Left cardiac atrium (tissue), 4 donors: ENCODE measurements at regions not wholly inside any gene's neighbourhood (a gene's known extent, or its start where the extent isn't known, plus 50 kb on each side); places are given as distances from the start of the nearest gene placed in this dataset.
A peak's percentile ranks its signal among the peaks of the same experiment; 100 is the strongest.
"Not testable (repeated sequence)": the region's sequence is repeated elsewhere in the genome, so short reads cannot be mapped to it uniquely, and the experiment has no call there.

Source experiments
- ATAC-seq, 2 donors: fragments of 200-7000 bp; cut with Tn5 transposase; one replicate each; pipeline ENCODE4 v1.9.1; 2020; ENCODE audit warnings: mild to moderate bottlenecking in 2 of 2, moderate library complexity in 2 of 2
- DNase-seq: peaks from one replicate; pipeline ENCODE4 v3.0.0-alpha.2; 2020
- intact Hi-C, 2 donors: fragments of 100-400 bp; cut with DNase I; formaldehyde crosslinking; loops; one replicate each; pipeline versions ENCODE4 v1.14.1 to v1.15.1; 2022 to 2023
- donor health status: DM: no; HTN: yes; CAD: no.
- donor health status: DM: no; HTN: yes; CAD: no; lungs with severe emphysema.
- donor health status: DM: yes; HTN: yes; CAD: no.
- donor health status: Dilated cardiomyopathy.

DNA sequence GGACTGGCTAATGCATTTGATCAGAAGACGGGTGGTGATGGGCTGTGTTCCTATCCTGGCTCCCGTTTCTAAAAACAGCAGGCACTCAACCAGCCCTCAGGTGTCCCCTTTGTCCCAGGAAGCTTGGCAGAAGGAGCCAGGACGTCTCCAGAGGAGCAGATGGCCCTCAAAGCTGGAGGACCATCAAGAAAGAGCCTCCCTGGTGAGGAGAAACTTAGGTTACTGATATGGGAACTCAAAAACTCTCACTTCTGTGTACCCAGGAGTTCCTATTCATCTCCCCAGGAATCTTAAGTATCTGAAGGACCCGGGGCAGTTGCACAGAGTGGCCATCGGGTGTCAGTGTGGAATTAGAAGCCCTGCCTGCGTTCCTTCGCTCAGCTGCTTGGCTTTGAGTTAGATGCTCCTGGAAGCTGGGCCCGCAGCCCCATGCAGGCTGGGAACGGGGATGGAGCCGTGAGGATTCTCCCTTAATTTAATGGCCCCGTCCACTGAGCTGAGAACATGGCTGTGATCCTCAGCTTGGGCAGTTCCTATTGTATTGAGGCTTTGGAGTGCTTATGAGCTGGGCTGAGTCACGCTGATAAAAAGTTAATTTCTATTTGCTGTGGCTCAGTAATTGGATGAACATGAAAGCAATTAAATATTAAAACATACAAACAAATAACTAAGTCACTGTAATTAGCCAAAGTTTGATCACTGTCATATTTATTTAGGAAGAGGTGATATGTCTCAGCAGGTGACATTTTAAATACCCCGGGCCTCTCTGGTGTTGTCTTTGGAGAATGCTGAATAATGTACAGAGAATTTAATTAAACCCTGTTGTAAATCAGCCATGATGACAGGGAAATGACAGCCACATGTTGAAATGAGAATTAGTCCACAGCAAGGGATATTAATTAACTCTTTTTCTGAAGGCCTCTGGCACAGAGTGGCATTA, 402.1 kb downstream of the SEC14L1 start:
- DNase-seq, result peak; percentile 85
- intact Hi-C loops, result loop anchor here (2.0 to 10.0 kb wide), 7 partner anchors 58 to 470 kb away; no protein-coding TSS in a partner anchor
- ATAC-seq, result peak; percentile 92 to 93

- no peak for ATAC-seq
Measured at GRCh38 chr17:77543801-77544200, 403.0 kb downstream of the SEC14L1 start.

GRCh38 chr17:77544347-77545110, 403.8 kb downstream of the SEC14L1 start:
- DNase-seq (no peak), ATAC-seq (no peak)
- intact Hi-C loops, result loop anchor here (5.0 to 10.0 kb wide), 5 partner anchors 133 to 460 kb away; no protein-coding TSS in a partner anchor

More at GRCh38 chr17:77543801-77544200, 403.0 kb downstream of the SEC14L1 start:
- DNase-seq, result no peak
- intact Hi-C loops, result loop anchor here (2.0 to 10.0 kb wide), 7 partner anchors 57 to 469 kb away; no protein-coding TSS in a partner anchor

DNA sequence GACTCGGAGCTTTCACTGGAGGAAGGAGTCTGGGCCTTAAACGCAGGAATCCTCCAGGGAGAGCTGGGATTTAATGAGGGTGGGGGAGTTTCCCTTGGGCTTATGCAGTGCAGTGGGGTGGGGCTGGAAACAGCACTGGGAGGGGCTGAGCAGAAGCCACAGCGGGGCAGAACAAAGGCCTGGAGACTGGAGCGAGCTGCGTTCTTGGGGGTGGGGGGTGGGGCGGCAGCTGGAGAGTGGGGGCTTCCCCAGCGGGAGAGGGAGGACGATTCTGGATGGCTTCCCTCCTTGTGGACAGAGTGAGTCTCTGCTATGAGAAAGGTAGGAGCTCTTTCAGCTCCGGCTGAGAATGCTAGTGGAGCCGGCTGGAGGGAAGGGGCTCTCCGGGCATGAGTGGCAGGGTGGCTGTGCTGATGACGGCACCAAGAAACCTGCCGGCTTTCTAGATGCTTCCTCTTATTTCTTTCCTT, 406.0 kb downstream of the SEC14L1 start:
- intact Hi-C loops, result loop anchor here in 1 of 2 donors (10.0 kb wide), 2 partner anchors 188 to 458 kb away; no protein-coding TSS in a partner anchor
- ATAC-seq, result peak; percentile 15 to 48
- DNase-seq, result no peak

GRCh38 chr17:77548967-77549366, 408.2 kb downstream of the SEC14L1 start:
- intact Hi-C loops, result loop anchor here in 1 of 2 donors (10.0 kb wide), 2 partner anchors 186 to 456 kb away; no protein-coding TSS in a partner anchor
- ATAC-seq, result no peak
- DNase-seq, result no peak

DNA sequence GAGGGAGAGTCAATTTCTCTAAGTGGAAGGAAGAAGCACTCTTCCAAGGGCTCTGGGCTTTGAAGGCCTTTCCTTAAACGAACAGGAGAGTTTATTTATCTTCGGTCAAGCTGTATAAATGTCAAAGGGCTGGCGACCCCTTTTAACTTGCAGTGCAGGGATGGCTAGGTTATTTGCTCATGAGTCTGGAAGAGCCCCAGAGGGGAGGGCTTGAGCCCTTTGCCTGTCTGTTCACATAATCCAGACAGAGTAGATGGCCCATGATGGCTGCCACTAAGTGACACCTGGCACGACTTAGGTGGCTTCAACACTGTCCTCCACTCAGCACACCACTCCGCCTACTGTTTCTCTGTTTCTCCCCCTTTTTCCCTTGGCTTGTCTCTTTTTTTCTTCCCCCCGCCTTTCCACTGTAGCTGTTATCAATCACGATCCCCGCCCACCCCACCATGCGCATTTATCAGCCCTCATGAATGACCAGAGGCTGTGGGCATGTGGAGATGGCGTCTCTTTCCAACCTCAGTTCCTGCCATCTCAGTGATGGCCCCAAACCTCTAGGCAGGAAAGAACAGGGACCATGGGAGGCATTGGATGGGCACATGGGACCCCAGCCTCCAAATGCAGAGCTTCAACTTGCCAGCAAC, 408.7 kb upstream of the TNRC6C start:
- ATAC-seq (no peak), DNase-seq (no peak)
- intact Hi-C loops, result loop anchor here in 1 of 2 donors (10.0 kb wide), 2 partner anchors 185 to 455 kb away; no protein-coding TSS in a partner anchor

DNA sequence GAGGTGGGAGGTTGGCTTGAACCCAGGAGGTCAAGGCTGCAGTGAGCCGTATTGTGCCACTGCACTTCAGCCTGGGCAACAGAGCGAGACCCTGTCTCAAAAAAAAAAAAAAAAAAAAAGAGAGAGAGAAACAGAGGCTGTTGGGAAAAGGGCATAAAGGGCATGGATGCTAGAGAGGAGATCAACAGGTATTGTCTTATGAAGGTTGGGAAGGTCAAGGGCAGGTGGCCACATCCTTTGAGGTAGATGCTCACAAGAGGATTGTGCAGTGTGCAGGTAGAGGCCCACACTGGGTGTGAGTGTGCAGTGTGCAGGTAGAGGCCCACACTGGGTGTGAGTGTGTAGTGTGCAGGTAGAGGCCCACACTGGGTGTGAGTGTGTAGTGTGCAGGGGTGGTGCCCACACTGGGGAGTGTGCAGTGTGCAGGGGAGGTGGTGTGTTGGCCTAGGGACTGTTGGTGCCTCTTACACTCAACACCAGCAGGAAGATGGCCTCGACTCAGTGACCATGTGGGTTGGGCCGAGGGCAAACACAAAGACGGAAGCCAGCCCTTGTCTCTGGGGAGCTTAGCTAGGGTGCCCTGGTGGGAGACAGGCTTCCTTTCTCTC, 404.9 kb upstream of the TNRC6C start:
- intact Hi-C loops, result no loop called here
- ATAC-seq (no peak), DNase-seq (no peak)

GRCh38 chr17:77555121-77555591, 403.3 kb upstream of the TNRC6C start:
- DNase-seq, result no peak
- intact Hi-C loops, result no loop called here

DNA sequence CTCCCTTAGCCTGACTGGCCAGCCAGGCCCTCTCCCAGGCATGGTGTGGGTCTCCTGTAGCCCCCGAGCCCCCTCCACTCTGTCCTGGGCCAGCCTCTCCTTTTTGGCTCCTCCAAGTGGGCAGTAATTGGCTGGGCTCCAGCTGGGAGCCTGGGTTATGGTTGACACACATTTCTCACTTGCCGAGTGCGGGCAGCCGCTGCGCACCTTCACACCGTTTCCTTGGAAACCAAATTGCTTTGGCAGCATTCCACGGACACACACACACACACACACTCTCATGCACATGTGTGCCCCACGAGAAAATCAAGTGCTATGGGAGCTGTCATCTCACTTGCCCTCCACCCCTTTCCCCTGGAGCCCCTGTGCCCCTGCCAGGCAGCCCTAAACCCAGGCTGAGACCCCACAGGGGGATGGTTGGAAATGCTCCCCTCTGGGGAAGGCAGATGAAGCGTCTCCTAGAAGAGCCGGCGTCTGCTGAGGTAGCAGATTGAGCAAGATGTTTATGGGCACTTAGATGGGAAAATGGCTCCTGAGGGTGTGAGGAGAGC, 402.7 kb upstream of the TNRC6C start:
- DNase-seq (peak; percentile 49), ATAC-seq (peak; percentile 55 to 65)
- intact Hi-C loops, result no loop called here

More at GRCh38 chr17:77555121-77555591, 403.3 kb upstream of the TNRC6C start:
- ATAC-seq, result peak; percentile 60 to 68

GRCh38 chr17:77556383-77557061, 402.0 kb upstream of the TNRC6C start:
- DNase-seq (no peak), ATAC-seq (peak; percentile 13 to 21)
- intact Hi-C loops, result no loop called here

DNA sequence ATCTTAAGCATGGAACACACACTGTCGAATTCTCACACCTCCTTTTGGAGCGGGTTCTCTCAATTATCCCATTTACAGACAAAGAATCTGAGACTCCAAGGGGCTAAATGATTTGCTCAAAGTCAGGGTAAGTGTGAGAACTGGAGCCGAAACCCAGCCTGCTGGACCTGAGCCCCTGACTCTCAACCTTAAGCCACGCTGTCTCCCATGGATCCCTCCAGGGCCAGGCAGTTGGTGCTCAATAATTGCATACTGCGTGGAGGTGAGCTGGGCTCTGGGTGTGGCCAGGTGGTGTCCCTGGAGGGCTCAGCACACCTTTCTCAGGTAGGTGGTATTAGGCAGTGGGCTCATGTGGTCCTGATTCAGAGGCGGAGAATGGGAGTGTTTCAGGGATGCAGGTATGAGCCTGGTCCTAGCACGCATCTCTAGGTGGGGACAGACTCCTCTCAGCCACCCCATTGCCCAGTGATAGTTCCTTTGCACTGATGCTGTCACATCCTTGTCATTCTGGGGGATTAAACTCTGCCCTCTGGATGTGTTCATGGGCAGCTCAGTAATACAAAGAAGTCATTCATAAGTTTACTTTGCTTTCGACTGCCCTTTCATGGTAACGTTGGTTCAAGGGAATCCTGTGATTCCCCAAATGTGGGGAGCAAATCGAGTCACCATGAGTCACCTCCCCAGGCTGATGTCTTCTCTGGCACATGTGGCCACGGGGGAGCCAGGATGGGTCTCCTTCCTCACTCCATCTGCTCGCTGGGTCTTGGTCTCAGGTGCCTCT, 399.5 kb upstream of the TNRC6C start:
- intact Hi-C loops, result no loop called here
- DNase-seq, result no peak
- no peak for ATAC-seq

GRCh38 chr17:77560381-77560780, 398.1 kb upstream of the TNRC6C start:
- ATAC-seq (no peak), DNase-seq (no peak)
- intact Hi-C loops, result no loop called here

- intact Hi-C loops, result no loop called here
- DNase-seq, result no peak
- no peak for ATAC-seq
Measured at GRCh38 chr17:77560841-77561240, 397.7 kb upstream of the TNRC6C start.

DNA sequence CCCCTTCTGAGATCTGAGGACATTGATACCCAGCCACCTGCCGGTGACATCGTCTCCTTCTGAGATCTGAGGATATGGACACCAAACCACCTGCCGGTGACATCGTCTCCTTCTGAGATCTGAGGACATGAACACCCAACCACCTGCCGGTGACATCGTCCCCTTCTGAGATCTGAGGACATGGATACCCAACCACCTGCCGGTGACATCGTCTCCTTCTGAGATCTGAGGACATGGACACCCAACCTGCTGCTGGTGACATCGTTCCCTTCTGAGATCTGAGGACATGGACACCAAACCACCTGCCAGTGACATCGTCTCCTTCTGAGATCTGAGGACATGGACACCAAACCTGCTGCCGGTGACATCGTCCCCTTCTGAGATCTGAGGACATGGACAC, 396.1 kb upstream of the TNRC6C start:
- DNase-seq, ATAC-seq, intact Hi-C loops: not testable (repeated sequence)

GRCh38 chr17:77563439-77564102, 394.9 kb upstream of the TNRC6C start:
- no peak for ATAC-seq
- intact Hi-C loops, result no loop called here
- no peak for DNase-seq

DNA sequence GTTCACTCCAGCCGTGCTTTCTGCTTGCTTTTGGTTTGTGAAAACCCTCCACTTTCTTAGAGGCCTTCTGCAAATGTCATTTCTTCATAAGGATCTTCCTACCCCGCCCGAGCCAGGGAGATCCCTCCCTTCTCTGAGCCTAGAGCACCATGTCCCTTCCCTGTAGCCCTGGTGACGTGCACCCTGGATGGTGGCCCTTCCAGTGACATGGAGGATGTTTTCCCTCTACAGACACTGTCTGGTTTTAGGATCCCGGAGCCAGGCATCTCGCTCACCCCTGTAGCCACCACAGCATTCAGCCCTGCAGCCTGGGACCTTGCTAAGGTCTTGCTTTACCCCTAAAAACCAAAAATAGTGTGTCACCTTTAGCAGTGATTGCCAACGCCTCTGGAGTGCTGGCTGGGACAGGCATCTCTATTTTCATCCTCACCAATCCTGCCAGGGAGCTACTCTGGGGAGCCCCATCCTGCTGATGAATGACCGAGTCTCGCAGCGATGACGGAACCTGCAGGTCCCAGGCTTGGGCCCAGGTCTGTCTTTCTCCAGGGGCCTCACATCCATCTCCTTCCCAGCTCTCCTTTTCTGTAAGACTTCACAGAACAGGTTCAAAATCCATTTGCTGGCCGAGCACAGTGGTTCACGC, 394.1 kb upstream of the TNRC6C start:
- intact Hi-C loops, result no loop called here
- ATAC-seq (peak in 1 of 2 donors; percentile 53), DNase-seq (no peak)
